ENCODE measurements at regions not wholly inside any gene's neighbourhood (a gene's known extent, or its start where the extent isn't known, plus 50 kb on each side); places are given as distances from the start of the nearest gene placed in this dataset.

DNA sequence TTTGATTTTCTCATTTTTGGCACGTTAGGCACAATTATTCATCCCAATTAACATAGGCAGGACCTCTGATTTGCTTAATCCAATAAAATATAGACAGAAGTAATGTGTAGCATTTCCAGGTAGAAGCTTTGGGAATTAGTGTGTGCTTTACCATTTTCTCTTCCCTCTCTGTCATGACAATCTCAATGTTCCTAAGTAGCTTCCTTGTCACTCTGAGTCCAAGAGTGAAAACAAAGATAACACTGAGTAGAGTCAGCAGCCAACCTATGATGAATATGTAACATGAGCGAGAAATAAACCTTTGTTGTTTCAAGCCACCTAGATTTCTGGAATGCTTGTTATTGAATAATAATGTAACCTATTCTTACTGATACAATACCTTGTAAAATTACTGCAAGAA lies 283.8 kb downstream of the OMA1 start:
- TF ChIP-seq, protein P1, sequence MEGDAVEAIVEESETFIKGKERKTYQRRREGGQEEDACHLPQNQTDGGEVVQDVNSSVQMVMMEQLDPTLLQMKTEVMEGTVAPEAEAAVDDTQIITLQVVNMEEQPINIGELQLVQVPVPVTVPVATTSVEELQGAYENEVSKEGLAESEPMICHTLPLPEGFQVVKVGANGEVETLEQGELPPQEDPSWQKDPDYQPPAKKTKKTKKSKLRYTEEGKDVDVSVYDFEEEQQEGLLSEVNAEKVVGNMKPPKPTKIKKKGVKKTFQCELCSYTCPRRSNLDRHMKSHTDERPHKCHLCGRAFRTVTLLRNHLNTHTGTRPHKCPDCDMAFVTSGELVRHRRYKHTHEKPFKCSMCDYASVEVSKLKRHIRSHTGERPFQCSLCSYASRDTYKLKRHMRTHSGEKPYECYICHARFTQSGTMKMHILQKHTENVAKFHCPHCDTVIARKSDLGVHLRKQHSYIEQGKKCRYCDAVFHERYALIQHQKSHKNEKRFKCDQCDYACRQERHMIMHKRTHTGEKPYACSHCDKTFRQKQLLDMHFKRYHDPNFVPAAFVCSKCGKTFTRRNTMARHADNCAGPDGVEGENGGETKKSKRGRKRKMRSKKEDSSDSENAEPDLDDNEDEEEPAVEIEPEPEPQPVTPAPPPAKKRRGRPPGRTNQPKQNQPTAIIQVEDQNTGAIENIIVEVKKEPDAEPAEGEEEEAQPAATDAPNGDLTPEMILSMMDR (IDR thresholded peaks at IDR 0.05; ENCODE audit: borderline replicate concordance, insufficient read depth, low read depth, low read length) = no peak
- H3K4me3 ChIP-seq (ENCODE audit: low read depth, low read length) = no peak overlapping the region

DNA sequence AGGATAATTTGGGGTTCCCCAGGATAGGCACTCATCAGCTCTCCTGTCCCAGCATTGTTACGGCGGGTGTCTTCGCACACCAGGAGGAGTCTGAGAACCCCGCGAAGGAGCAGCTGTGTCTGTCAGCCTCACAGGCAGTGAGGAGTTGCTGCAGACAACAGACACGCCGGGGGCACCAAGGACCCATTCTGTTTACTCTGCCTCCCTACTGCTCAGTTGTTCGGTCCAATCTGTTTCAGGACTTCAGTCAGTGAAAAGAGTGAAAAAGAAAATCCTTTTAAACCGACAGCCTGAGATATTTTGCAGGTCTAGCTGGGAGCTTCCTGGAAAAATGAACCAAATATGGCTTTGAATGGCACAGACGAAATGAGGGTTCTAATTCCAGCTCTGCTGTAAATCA lies 288.4 kb downstream of the OMA1 start:
- no peak overlapping the region for H3K4me3 ChIP-seq (ENCODE audit: low read depth, low read length)
- TF ChIP-seq, protein P1 (IDR thresholded peaks at IDR 0.05; ENCODE audit: borderline replicate concordance, insufficient read depth, low read depth, low read length) = no peak

DNA sequence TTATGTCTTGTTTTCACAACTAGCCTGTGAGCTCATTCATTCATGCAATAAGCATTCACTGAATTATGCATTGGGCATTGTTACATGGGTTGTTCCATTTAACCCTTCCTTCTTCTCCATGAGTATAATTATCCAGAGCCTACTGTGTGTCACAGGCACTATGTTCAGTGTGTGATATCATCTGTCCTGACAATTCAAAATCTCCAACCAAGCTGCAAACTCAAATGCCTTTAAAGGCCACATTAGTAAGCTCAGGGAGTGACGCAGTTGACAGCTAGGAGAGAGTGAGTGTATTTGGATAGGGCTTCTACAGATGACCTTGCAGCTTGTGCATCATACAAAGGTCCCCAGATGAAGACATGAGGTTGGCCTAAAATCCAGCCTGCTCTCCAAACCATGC lies 289.5 kb downstream of the OMA1 start:
- no peak overlapping the region for H3K4me3 ChIP-seq (ENCODE audit: low read depth, low read length)
- TF ChIP-seq, protein P1 (IDR thresholded peaks at IDR 0.05; ENCODE audit: borderline replicate concordance, insufficient read depth, low read depth, low read length) = no peak

DNA sequence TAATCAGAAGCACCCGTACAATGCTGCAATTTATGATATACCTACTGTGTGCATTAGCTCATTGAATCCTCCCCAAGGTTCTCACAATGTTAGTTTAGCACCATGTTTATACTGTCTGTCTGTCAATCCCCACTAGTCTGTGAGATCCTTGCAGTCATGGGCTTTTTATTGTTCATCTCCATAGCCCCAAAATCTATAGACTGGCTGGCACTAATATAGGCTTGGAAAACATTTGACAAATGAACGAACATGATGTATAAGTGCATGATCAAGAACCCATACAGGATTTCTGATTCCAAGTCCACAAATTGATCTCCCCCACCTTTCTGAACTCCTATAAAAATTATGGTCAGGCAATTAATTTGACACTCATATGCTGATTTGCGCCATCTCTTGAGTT lies 290.0 kb downstream of the OMA1 start:
- no peak overlapping the region for H3K4me3 ChIP-seq (ENCODE audit: low read depth, low read length)
- TF ChIP-seq, protein P1 (IDR thresholded peaks at IDR 0.05; ENCODE audit: borderline replicate concordance, insufficient read depth, low read depth, low read length) = no peak

- no peak overlapping the region for H3K4me3 ChIP-seq (ENCODE audit: low read depth, low read length)
- TF ChIP-seq, protein P1 (IDR thresholded peaks at IDR 0.05; ENCODE audit: borderline replicate concordance, insufficient read depth, low read depth, low read length) = no peak
Measured at GRCh38 chr1:58256041-58256440, 290.5 kb downstream of the OMA1 start.

DNA sequence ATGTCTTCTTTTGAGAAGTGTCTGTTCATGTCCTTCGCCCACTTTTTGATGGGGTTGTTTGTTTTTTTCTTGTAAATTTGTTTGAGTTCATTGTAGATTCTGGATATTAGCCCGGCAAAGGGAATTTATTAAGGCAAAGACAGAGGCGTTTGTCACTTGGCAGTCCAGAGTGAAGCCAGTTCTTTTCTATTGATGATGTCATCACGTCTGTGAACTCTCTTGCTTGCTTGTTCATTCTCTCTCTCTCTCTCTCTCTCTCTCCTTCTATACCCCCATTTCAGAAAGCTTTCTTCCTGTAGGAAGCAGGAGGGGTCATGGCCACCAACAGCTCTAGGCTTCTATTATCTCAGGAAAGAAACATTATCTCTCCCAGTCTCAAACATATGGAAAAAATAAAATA lies 291.3 kb downstream of the OMA1 start:
- H3K4me3 ChIP-seq (ENCODE audit: low read depth, low read length) = no peak overlapping the region
- TF ChIP-seq, protein P1 (IDR thresholded peaks at IDR 0.05; ENCODE audit: borderline replicate concordance, insufficient read depth, low read depth, low read length) = no peak

GRCh38 chr1:58251430-58252073 lies 295.0 kb downstream of the OMA1 start:
- H3K4me3 ChIP-seq (ENCODE audit: low read depth, low read length) = no peak overlapping the region
- TF ChIP-seq, protein P1 (IDR thresholded peaks at IDR 0.05; ENCODE audit: borderline replicate concordance, insufficient read depth, low read depth, low read length) = peak; percentile 34; the same call in 1 of the 2 replicates
